ENCODE measurements at regions not wholly inside any gene's neighbourhood (a gene's known extent, or its start where the extent isn't known, plus 50 kb on each side); places are given as distances from the start of the nearest gene placed in this dataset.

GRCh38 chr11:26201411-26201810 lies 130.5 kb upstream of the ANO3 start:
- TF ChIP-seq CTCF (IDR thresholded peaks at IDR 0.05) (no peak), POLR2A (IDR thresholded peaks at IDR 0.05) (no peak)
